ENCODE measurements at regions not wholly inside any gene's neighbourhood (a gene's known extent, or its start where the extent isn't known, plus 50 kb on each side); places are given as distances from the start of the nearest gene placed in this dataset.

GRCh38 chr13:84439108-84439507 is 556.8 kb upstream of the SLITRK1 start:
- DNase-seq (ENCODE audit: low spot score): no peak

GRCh38 chr13:84433024-84433423 is 550.8 kb upstream of the SLITRK1 start:
- no peak for DNase-seq (ENCODE audit: low spot score)

- DNase-seq (ENCODE audit: low spot score): no peak
Measured at GRCh38 chr13:84431646-84432045, 549.4 kb upstream of the SLITRK1 start.

GRCh38 chr13:84430446-84430845 is 548.2 kb upstream of the SLITRK1 start:
- no peak for DNase-seq (ENCODE audit: low spot score)

GRCh38 chr13:84430015-84430414 is 547.7 kb upstream of the SLITRK1 start:
- no peak for DNase-seq (ENCODE audit: low spot score)

- no peak for DNase-seq (ENCODE audit: low spot score)
Measured at GRCh38 chr13:84418041-84418440, 535.8 kb upstream of the SLITRK1 start.

- no peak for DNase-seq (ENCODE audit: low spot score)
Measured at GRCh38 chr13:84417416-84417815, 535.1 kb upstream of the SLITRK1 start.

- DNase-seq (ENCODE audit: low spot score): no peak
Measured at GRCh38 chr13:84413016-84413415, 530.7 kb upstream of the SLITRK1 start.

- no peak for DNase-seq (ENCODE audit: low spot score)
Measured at GRCh38 chr13:84405286-84405685, 523.0 kb upstream of the SLITRK1 start.

GRCh38 chr13:84400706-84401105 is 518.4 kb upstream of the SLITRK1 start:
- DNase-seq (ENCODE audit: low spot score): no peak

GRCh38 chr13:84399320-84400085 is 517.2 kb upstream of the SLITRK1 start:
- no peak for DNase-seq (ENCODE audit: low spot score)

GRCh38 chr13:84393981-84394625 is 511.8 kb upstream of the SLITRK1 start:
- no peak for DNase-seq (ENCODE audit: low spot score)

- DNase-seq (ENCODE audit: low spot score): no peak
Measured at GRCh38 chr13:84380866-84381265, 498.6 kb upstream of the SLITRK1 start.

GRCh38 chr13:84377106-84377505 is 494.8 kb upstream of the SLITRK1 start:
- no peak for DNase-seq (ENCODE audit: low spot score)

GRCh38 chr13:84366506-84366905 is 484.2 kb upstream of the SLITRK1 start:
- DNase-seq (ENCODE audit: low spot score): no peak

GRCh38 chr13:84362777-84363176 is 480.5 kb upstream of the SLITRK1 start:
- DNase-seq (ENCODE audit: low spot score): no peak

GRCh38 chr13:84360822-84361221 is 478.5 kb upstream of the SLITRK1 start:
- DNase-seq (ENCODE audit: low spot score): no peak

GRCh38 chr13:84358601-84359000 is 476.3 kb upstream of the SLITRK1 start:
- DNase-seq (ENCODE audit: low spot score): no peak

- DNase-seq (ENCODE audit: low spot score): no peak
Measured at GRCh38 chr13:84352946-84353345, 470.7 kb upstream of the SLITRK1 start.

GRCh38 chr13:84339456-84339855 is 457.2 kb upstream of the SLITRK1 start:
- no peak for DNase-seq (ENCODE audit: low spot score)

- DNase-seq (ENCODE audit: low spot score): no peak
Measured at GRCh38 chr13:84332346-84332745, 450.1 kb upstream of the SLITRK1 start.

GRCh38 chr13:84315527-84315926 is 433.3 kb upstream of the SLITRK1 start:
- no peak for DNase-seq (ENCODE audit: low spot score)

- DNase-seq (ENCODE audit: low spot score): no peak
Measured at GRCh38 chr13:84303035-84303434, 420.8 kb upstream of the SLITRK1 start.

- no peak for DNase-seq (ENCODE audit: low spot score)
Measured at GRCh38 chr13:84297251-84297650, 415.0 kb upstream of the SLITRK1 start.
